Hematopoietic multipotent progenitor cell treated with erythropoietin and hydrocortisone succinate and interleukin-3 and kit ligand, for 6 days (in vitro differentiated cells): ENCODE measurements at regions not wholly inside any gene's neighbourhood (a gene's known extent, or its start where the extent isn't known, plus 50 kb on each side); places are given as distances from the start of the nearest gene placed in this dataset.

Experiments used
- DNase-seq: peaks from one replicate; pipeline ENCODE4 v3.0.0-alpha.2; 2015

GRCh38 chr20:54272901-54273488 is 65.1 kb downstream of the PFDN4 start:
- no peak for DNase-seq

GRCh38 chr20:54275359-54276111 is 67.6 kb downstream of the PFDN4 start:
- no peak for DNase-seq

- no peak for DNase-seq
These were observed 68.8 kb downstream of the PFDN4 start for GRCh38 chr20:54276577-54277169.

GRCh38 chr20:54278262-54278661 is 70.4 kb downstream of the PFDN4 start:
- DNase-seq = no peak

- DNase-seq = no peak
These were observed 74.7 kb downstream of the PFDN4 start for GRCh38 chr20:54282625-54283024.

- no peak for DNase-seq
These were observed 75.4 kb downstream of the PFDN4 start for GRCh38 chr20:54283253-54283652.

- no peak for DNase-seq
These were observed 77.2 kb downstream of the PFDN4 start for GRCh38 chr20:54284928-54285704.

GRCh38 chr20:54290636-54291035 is 82.7 kb downstream of the PFDN4 start:
- no peak for DNase-seq

GRCh38 chr20:54291339-54292010 is 83.6 kb downstream of the PFDN4 start:
- no peak for DNase-seq

- no peak for DNase-seq
These were observed 84.3 kb downstream of the PFDN4 start for GRCh38 chr20:54292185-54292584.

- DNase-seq = no peak
These were observed 85.6 kb downstream of the PFDN4 start for GRCh38 chr20:54293526-54293925.

GRCh38 chr20:54294094-54294493 is 86.2 kb downstream of the PFDN4 start:
- DNase-seq = no peak

- DNase-seq = no peak
These were observed 87.8 kb downstream of the PFDN4 start for GRCh38 chr20:54295686-54296085.

GRCh38 chr20:54305421-54305820 is 97.5 kb downstream of the PFDN4 start:
- no peak for DNase-seq

- no peak for DNase-seq
These were observed 99.3 kb downstream of the PFDN4 start for GRCh38 chr20:54306985-54307710.

GRCh38 chr20:54308804-54309203 is 100.9 kb downstream of the PFDN4 start:
- DNase-seq = no peak

- no peak for DNase-seq
These were observed 111.0 kb downstream of the PFDN4 start for GRCh38 chr20:54318892-54319291.

GRCh38 chr20:54320148-54320607 is 112.3 kb downstream of the PFDN4 start:
- DNase-seq = no peak

- DNase-seq = no peak
These were observed 113.6 kb downstream of the PFDN4 start for GRCh38 chr20:54321352-54322087.

GRCh38 chr20:54323227-54323734 is 115.4 kb downstream of the PFDN4 start:
- DNase-seq = no peak

GRCh38 chr20:54324041-54324440 is 116.2 kb downstream of the PFDN4 start:
- DNase-seq = no peak
